Stimulated activated CD4-positive, alpha-beta T cell treated with anti-CD3 and anti-CD28 coated beads, Interleukin-2, amount 100 ng/mL, for 48 hours (primary cell): ENCODE measurements at regions not wholly inside any gene's neighbourhood (a gene's known extent, or its start where the extent isn't known, plus 50 kb on each side); places are given as distances from the start of the nearest gene placed in this dataset.

Experiments
- DNase-seq, 2 donors: peaks; one replicate each; pipeline ENCODE4 v3.0.0-alpha.2; 2020

- no peak for DNase-seq
Observed at GRCh38 chr12:24500831-24501230, 448.1 kb downstream of the BCAT1 start.

GRCh38 chr12:24500421-24500820 is 448.5 kb downstream of the BCAT1 start:
- no peak for DNase-seq

GRCh38 chr12:24499151-24500146 is 449.5 kb downstream of the BCAT1 start:
- no peak for DNase-seq

GRCh38 chr12:24496755-24497154 is 452.1 kb downstream of the BCAT1 start:
- DNase-seq, result no peak

GRCh38 chr12:24494401-24494800 is 454.5 kb downstream of the BCAT1 start:
- DNase-seq, result no peak

- DNase-seq, result no peak
Observed at GRCh38 chr12:24491968-24492367, 456.9 kb downstream of the BCAT1 start.

- no peak for DNase-seq
Observed at GRCh38 chr12:24489939-24490338, 459.0 kb downstream of the BCAT1 start.

- DNase-seq, result no peak
Observed at GRCh38 chr12:24488906-24489619, 459.8 kb downstream of the BCAT1 start.

GRCh38 chr12:24488091-24488596 is 460.8 kb downstream of the BCAT1 start:
- no peak for DNase-seq

- DNase-seq, result no peak
Observed at GRCh38 chr12:24487606-24488005, 461.3 kb downstream of the BCAT1 start.

GRCh38 chr12:24483732-24484131 is 465.2 kb downstream of the BCAT1 start:
- DNase-seq, result no peak

GRCh38 chr12:24482882-24483604 is 465.9 kb downstream of the BCAT1 start:
- DNase-seq, result no peak

- no peak for DNase-seq
Observed at GRCh38 chr12:24482044-24482443, 466.9 kb downstream of the BCAT1 start.

- no peak for DNase-seq
Observed at GRCh38 chr12:24480766-24481449, 468.0 kb downstream of the BCAT1 start.

- no peak for DNase-seq
Observed at GRCh38 chr12:24479131-24479530, 469.8 kb downstream of the BCAT1 start.

- no peak for DNase-seq
Observed at GRCh38 chr12:24478254-24478653, 470.6 kb downstream of the BCAT1 start.

- DNase-seq, result no peak
Observed at GRCh38 chr12:24476310-24476709, 472.6 kb downstream of the BCAT1 start.

- DNase-seq, result no peak
Observed at GRCh38 chr12:24475337-24475736, 473.6 kb downstream of the BCAT1 start.

GRCh38 chr12:24473097-24473496 is 475.8 kb downstream of the BCAT1 start:
- no peak for DNase-seq

GRCh38 chr12:24470050-24470449 is 478.9 kb downstream of the BCAT1 start:
- DNase-seq, result no peak

- no peak for DNase-seq
Observed at GRCh38 chr12:24469089-24469488, 479.8 kb downstream of the BCAT1 start.

GRCh38 chr12:24467226-24467625 is 481.7 kb downstream of the BCAT1 start:
- DNase-seq, result no peak
